OCI-LY1 (cell line): ENCODE measurements at regions not wholly inside any gene's neighbourhood (a gene's known extent, or its start where the extent isn't known, plus 50 kb on each side); places are given as distances from the start of the nearest gene placed in this dataset.

Experiments used
- EZH2 ChIP-seq: fragments of 200-600 bp; sonication (generic), shearing (Covaris generic); IDR thresholded peaks from 2 replicates; pipeline ENCODE4 v1.8.0; 2017; ENCODE audit warnings: borderline replicate concordance, mixed run types, mild to moderate bottlenecking, antibody characterized with exemption, low read length, moderate library complexity, mixed read lengths
- TF ChIP-seq, protein P1 (sequence below): fragments of 200-600 bp; sonication (generic), shearing (Covaris generic); IDR thresholded peaks from 2 replicates; pipeline ENCODE4 v1.5.1; 2017; ENCODE audit warnings: mild to moderate bottlenecking, antibody characterized with exemption, low read length, moderate library complexity, mixed read lengths

DNA sequence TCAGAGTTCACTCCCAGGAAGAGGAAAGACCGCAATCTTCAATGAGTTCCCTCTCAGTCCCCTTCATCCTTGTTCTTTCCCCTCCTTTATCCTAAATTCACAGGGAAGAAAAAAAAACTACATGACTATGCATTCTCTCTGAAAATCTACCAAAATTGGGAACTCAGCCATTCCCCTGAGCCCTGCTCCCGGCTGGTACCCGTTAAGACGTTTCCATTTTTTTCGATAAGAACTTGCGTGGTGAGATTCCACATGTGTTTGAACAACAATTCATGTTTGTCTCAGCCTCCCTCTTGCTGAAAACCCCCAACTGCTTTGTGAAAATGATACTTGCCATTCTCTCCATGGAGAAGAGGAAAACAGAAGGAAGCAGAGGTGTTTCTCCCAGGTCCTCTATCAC is 318.7 kb upstream of the ID2 start:
- TF ChIP-seq, protein P1, sequence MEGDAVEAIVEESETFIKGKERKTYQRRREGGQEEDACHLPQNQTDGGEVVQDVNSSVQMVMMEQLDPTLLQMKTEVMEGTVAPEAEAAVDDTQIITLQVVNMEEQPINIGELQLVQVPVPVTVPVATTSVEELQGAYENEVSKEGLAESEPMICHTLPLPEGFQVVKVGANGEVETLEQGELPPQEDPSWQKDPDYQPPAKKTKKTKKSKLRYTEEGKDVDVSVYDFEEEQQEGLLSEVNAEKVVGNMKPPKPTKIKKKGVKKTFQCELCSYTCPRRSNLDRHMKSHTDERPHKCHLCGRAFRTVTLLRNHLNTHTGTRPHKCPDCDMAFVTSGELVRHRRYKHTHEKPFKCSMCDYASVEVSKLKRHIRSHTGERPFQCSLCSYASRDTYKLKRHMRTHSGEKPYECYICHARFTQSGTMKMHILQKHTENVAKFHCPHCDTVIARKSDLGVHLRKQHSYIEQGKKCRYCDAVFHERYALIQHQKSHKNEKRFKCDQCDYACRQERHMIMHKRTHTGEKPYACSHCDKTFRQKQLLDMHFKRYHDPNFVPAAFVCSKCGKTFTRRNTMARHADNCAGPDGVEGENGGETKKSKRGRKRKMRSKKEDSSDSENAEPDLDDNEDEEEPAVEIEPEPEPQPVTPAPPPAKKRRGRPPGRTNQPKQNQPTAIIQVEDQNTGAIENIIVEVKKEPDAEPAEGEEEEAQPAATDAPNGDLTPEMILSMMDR = no peak
- no peak for TF ChIP-seq EZH2
